Putamen (tissue), 1 donor: ENCODE measurements at regions not wholly inside any gene's neighbourhood (a gene's known extent, or its start where the extent isn't known, plus 50 kb on each side); places are given as distances from the start of the nearest gene placed in this dataset.

ENCODE experiments used
- DNase-seq: peaks from one replicate; pipeline ENCODE4 v3.0.0-alpha.2; 2016; ENCODE audit warnings: low spot score

DNA sequence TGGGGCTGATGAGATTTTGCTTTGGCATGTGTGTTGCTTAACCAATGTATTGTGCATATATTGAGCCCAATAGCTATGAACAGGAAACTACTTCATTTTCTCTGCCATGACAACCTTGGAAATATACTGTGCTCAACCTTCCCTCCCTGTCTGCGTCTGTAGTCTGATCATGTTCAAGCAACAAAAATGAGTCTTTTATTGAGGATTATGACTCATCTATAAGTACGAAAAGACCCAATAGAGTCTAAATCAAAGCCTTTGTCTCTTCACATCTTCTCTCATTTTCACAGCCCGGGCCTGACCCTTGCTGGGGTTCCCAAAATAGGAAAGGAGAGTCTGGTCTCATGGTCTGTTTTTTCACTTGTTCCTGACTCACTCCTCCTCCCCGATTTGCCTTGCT is 158.2 kb downstream of the CAND1 start:
- DNase-seq: no peak

DNA sequence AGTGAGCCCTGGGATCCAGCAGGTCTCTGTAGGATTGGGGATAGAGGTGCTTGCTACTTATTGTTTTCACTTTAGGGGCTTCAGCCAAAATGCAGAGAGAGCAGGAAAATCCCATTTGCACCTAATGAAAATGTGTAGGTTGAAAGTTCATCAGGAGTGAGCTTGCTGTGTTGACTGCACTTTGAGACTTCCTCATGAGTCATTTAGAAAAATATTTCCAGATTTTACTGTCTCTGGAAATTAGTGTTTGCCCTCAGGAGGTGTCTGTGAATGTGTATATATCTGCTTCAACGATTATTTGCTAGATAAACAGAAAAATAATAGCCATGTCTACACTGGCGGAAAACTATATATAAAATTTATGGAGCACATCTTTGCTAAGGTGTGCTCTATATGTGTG is 159.3 kb downstream of the CAND1 start:
- DNase-seq: no peak

DNA sequence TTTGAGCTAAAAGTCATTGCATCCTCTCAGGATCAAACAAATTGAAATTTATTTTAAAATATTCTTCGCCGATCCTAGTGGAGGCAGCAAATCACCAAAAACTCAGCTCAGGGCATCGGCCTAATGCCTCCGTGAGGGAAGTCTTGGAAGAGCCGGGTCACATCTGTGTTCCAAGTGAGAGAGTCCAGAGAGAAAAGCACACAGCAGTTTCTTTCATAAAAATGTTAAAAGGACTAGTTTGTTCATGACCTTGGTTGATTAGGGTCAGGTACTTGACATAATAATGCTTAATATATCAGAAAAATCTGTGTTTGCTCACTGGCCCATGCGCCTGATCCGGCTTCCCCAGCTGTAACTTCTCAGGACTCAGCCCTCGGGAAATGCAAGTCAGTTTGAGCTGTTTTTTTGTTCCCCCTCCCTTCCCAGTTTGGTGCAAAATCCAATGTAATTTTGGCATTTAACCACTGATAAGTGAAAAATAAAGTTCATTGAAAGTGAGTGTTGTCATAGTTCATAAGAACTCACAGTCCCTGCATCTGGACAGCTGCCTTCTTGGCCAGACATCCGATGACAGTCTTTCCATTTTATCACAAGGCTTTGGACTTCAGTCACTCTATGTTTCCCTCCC is 161.7 kb downstream of the CAND1 start:
- no peak for DNase-seq

DNA sequence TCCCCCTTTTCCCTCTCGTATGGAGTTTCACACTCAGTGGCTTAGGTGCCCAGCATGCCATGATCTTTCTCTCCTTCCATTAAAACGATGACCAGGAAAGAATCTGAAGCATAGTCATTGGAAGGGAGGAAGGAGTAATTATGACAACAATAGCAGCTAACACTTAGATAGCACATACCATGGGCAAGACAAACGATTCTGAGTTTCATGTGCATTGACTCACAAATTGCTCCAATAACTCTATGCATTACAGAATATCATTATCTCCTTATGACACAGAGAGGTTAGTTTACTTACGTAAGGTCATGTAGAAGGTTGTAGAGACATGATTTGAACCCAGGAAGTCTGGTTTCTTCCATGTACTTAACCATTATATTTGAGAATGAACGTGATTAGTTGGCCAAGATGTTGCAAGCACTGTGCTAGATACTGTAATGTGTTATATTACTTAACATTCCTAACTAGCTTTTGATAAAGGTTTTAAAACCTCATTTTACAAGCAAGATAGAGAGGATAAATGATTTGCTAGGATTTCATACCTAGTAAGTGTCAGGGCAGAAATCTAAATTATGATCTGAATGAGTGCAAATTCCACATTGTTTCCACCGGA is 162.4 kb downstream of the CAND1 start:
- no peak for DNase-seq

DNA sequence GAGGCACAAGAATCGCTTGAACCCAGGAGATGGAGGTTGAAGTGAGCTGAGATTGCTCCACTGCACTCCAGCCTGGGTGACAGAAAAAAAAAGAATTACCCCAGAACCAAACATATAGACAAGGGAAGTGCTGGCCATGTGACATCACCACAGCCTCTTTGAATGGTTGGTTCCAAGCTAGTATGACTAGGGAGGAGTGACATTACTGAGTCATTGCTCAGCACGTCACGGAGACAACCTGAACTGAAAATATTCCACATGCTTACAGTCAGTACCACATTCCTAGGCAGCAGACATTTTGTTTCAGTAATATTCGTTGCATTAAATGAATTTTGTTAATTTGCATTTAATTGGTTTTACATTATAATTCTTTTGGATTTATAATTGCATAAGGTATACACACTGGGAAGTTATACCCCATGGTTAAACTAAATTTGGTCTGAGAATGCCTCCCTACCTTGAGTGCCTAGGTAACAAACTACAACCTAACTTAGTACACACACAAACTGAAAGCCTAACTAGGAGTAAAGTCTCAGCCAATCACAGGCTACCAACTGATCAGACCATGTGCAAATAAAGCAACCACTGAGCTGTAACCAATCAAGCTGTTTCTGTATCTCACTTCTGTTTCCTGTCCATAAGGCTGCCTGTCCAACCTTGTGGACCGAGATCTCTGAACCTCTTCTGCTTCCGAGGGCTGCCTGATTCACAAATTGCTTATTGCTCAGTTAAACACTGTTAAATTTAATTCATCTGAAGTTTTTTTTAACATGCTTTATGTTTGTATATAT is 164.4 kb downstream of the CAND1 start:
- no peak for DNase-seq

DNA sequence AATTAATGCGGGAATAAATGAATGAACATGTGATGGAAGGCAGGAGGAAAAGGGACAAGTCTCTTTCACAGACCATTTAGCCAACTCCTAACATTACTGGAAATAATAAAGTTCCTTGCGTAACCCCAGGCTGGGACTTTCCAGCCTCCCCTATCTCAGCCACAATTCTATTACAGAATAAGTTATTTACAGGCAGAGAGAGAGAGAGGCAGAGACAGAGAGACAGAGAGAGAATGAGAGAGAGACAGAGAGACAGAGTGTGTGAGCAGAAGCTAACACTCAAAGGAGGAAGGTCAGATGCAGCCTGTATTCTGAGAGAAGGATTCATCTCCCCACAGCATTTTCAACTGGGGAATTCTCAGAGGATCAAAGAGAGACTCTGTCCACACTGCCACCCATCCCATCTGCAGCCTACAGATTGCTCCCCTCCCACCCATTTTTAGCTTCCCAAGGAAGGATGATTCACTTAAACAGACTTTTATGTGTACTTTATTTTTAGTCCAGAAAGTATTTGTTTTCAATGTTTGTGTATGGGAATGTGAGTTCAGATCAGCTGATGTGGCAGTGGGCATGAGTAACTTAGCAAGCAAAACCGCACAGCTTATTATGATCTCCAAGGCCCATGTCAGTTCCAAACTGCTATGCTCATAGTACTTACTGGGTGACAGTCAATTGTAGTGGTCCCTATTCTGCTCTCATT is 165.7 kb downstream of the CAND1 start:
- no peak for DNase-seq

DNA sequence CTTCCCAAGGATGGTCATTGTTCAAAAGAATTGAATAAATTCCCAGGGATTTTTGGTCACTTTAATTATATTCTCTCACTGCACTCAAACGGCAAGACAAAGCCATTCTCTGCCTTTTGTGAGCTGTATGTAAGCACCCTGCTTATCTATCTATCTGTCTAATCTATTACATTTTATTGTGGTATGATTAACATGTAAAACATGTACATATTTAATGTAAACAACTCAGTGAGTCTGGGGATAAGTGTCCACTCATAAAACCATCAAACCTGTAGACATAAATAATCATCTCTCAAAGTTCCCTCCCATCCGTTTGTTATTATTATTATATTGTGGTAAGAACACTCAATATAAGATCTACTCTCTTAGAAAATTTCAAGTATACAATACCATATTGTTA is 167.1 kb downstream of the CAND1 start:
- DNase-seq: no peak

DNA sequence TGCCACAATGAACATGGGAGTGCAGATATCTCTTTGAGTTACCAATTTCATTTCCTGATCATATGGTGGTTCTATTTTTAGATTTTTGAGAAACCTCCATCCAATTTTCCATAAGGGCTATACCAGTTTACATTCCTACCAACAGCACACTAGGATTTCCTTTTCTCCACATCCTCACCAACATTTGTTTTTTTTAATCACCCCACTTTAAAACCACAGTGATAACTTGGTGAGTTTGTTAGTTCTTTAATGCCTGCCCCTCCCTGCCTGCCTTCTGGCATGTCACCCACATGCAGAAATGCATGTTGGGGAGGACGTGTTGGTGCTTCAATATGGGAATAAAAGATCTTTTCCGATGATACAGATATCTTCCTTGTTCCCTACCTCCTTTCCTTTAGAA is 167.9 kb downstream of the CAND1 start:
- DNase-seq: no peak

DNA sequence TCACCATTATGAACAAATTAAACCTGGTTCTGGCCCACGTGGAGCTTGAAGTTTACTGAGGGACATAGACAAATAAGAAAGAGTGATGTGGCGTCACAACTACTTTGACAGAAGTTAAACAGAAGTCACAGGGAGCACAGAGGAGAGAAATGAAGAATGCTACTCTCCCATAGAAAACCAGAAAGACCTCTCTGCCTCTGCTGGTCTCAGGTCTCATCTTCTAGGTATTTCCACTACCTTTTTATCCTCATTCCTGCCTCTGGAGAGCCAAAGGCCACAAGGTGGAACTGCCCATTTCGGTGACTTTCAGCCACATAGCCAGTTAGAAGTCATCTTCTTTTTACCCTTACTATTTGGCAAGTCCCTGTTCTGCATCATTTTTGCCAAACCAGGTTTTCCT is 170.5 kb downstream of the CAND1 start:
- no peak for DNase-seq

DNA sequence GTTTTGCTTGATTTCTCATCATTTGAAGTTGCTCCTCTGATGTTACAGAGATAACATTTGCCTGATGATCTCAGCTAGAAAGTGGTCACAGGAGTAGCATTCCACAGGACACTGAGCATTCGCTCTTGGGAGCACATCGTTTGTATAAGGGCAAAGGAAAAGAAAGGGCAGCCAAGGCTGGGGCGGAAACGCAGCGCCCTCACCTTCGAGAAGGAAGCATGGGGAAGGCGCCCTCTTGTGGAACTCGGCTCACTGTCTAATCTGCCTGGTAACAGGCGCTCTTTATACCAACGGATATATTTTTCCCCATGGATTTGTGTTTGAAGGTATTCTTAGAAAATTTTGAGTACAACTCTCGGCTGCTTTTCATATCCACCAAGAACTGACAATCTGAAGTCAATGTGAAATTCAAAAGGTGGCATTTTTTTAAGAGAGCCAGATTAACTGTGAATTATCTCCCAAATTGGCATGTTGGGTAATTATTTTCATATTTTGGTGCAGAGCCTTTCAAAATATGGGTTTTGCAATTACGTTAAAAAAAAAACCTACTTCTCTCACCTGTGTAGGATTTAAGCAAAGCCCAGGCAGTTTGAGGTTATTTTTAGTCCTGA is 172.7 kb downstream of the CAND1 start:
- peak; percentile 64 for DNase-seq

DNA sequence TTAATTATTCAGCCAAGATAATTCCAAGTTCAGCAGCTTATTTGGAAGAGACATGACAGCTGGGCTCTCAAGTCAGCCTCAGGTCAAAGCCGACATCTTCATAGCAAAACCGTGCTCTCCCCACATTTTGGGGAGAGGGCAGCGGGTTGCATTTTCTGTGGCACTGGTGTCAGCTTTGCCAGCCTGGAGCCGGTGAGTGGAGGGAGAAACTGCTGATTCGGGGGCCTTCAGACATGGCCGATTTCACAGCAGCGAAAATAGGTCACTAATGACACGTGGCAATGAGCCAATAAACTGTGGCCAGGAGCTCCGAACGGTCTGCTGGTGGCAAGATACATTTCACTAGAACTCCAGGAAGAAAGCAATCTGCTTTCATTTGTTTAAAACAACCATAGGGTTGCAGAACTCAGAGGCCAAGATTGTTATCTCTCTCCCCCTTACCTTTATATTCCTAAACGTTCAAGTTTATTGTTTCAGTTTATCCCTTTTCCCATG is 173.2 kb downstream of the CAND1 start:
- no peak for DNase-seq

DNA sequence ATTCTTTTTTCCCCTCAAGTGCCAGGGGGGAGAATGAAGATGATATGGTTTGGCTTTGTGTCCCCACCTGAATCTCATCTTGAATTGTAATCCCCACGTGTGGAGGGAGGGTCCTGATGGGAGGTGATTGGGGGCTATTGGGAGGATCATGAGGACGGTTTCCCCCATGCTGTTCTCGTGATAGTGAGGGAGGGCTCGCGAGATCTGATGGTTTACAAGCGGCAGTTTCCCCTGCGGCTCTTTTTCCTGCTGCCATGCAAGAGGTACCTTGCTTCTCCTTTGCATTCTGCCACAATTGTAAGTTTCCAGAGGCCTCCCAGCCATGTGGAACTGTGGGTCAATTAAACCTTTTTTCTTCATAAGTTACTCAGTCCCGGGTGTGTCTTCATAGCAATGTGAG is 173.7 kb downstream of the CAND1 start:
- no peak for DNase-seq

DNA sequence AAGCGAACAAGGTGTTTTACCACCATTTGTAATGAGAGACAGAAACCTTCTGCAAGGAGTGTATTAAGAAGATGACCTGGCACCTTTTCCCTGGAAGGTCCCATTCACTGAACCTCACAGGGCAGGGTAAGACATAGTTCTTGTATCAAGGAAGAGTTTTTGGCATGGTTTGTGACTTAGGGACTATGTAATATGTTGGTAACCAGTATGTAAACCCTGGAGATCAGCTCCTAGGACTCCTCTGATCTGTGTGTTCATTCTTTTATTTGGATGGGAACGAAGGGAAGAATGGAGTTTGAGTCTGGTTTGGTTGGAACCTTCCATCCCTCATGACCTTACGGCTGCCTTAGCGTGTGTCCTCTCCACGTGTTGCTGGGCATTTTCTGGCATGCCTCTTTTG is 175.4 kb downstream of the CAND1 start:
- no peak for DNase-seq

DNA sequence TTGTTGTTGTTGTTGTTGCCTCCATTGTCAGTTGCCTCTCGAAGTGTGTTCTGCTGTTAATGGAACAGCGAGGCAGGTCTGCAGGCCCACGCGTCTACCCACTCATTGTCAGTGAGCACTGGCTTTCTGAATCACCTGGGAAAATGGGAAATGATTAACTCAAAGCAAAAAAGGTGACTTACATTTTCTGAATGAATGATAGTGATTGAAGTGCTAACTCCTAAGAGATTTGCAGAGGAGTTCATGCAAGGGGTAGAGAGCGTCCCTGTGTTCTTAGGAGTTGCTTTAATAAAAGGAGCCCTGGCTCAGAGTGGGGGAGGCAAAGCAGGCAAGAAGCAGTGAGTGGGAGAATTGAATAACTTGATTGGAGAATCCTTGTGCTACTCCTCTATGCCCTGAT is 177.6 kb downstream of the CAND1 start:
- peak; percentile 85 for DNase-seq

DNA sequence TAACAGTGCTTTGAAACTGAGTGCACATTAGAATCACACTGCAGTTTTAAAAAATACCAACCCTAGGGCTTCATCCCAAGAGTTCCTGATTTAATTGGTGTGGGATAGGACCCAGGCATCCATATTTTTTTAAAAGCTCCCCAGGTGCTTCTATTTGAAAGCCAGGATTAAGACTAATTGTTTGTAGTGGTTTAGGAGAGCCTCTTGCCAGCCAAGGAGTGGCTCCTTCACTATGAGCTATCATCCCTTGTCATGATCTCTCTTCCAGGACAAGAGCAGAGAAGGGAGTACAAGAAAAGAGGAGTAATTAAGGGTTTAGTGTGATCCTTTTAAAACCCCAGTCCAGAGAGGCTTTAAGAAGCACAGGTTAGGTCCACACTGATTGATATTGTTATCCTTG is 178.0 kb downstream of the CAND1 start:
- no peak for DNase-seq

DNA sequence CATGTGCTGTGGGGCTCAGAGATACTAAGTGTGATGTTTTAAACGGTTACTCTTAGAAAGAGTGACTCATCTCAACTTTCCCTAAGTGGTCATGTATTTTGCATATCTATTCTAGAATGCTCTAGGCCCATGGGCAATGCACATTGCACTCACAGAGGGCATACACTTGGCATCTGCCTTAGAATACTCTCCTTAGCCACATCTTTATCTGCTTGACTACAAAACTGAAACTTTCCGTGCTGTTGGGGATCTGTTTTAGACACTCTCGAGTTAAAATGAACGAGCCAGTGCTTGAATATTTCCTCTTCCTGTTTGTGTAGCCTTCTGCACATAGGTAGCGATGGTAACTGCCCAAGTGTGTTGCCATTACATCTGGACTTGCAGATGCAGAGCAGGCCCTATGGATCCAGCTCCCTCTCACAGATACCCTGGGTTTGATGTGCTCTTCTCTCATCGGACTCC is 180.5 kb downstream of the CAND1 start:
- DNase-seq: no peak

DNA sequence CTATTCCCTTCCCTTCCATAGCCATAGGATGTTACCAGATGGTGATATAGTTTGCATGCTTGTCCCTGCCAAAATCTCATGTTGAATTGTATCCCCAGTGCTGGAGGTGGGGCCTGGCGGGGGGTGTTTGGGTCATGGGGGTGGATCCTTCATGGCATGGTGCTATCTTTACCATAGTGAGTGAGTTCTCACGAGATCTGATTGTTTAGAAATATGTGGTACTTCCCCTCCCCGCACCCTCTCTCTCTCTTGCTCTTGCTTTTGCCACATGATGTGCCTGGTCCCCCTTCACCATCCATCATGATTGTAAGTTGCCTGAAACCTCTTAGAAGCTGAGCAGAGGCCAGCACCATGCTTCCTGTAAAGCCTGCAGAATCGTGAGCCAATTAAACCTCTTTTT is 181.3 kb downstream of the CAND1 start:
- DNase-seq: no peak

DNA sequence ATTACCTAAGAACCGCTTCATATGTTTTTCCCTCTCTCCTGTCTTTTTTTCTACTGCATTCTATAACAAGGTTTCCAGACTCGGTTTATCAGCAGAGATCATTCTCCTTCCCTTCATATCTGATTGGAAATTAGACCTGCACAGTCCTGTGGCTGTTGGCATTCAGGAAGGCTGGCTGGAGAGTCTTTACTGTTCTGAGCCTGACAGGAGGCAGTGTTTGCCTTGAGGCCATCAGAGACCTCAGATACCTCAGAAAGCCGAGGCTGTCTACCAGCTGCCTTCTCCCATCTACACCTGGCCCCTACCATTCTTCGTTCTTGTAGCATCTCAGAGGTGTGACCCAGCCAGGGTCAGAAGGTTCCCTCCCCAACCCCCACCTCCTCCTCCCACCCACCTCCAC is 182.0 kb downstream of the CAND1 start:
- DNase-seq: no peak

DNA sequence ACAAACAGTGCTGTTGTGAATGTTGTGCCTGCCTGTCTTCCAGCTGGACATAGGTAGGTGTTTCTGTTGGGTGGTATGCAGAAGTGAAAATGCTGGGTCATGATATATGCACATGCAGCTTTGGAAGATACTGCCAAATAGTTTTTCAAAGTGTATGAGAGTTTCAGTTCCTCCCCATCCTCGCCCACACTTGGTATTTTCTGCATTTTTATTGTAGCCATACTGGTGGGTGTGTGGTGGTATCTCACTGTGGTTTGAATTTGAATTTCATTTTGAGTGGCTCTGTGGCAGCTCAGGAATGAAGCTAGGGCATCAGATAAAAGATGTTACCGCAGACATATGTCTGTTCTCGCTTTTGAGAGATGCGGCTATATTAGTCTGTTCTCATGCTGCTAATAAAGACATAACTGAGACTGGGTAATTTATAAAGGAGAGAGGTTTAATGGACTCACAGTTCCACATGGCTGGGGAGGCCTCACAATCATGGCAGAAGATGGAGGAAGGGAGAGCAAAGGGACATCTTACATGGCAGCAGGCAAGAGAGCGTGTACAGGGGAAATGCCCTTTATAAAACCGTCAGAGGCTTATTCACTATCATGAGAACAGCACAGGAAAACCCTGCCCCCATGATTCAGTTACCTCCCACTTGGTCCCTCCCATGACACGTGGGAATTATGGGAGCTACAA is 183.1 kb downstream of the CAND1 start:
- DNase-seq: no peak

DNA sequence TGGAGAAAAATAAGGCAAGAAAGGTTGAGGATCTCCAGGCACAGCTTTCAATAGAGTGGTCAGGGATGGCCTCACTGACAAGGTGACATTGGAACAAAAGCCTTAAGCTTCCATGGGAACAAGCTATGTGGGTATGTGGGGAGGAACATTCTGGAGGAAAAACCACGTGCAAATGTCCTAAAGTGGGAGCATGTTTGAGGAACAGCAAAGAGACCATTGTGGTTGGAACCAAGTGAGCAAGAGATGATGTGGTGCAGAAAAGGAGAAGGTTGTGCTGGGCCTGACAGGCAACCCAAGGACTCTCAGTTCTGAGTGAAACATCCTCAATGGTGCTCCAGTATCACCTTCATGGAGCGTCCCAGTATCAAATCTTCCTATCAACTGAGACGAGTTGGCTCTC is 184.0 kb downstream of the CAND1 start:
- DNase-seq: no peak

DNA sequence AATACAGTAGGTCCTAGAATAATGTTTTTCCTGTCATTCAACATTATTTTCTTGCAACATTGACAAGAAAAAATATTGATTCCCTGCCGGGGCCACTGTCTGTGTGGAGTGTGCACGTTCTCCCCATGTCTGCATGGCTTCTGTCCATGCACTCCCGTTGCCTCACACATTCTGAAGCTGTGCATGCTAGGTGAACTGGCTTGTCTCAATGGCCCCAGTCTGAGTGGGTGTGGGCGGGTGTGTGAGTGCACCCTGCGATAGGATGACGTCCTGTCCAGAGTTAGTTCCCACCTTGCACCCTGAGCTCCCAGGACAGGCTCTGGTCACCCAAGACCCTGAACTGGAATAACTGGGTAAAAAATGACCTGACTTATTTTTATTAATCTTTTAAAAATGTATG is 186.1 kb downstream of the CAND1 start:
- DNase-seq: no peak
